Ishikawa (cell line): ENCODE measurements at regions not wholly inside any gene's neighbourhood (a gene's known extent, or its start where the extent isn't known, plus 50 kb on each side); places are given as distances from the start of the nearest gene placed in this dataset.

ENCODE experiments used
- CEBPB ChIP-seq: IDR thresholded peaks from 2 replicates; pipeline ENCODE4 v1.6.1; 2012
- CREB1 ChIP-seq: IDR thresholded peaks from 2 replicates; pipeline ENCODE4 v1.6.1; 2012; ENCODE audit warnings: low read depth
- EGR1 ChIP-seq: IDR thresholded peaks from 2 replicates; pipeline ENCODE4 v1.6.1; 2012
- EP300 ChIP-seq: IDR thresholded peaks from 2 replicates; pipeline ENCODE4 v1.6.1; 2012; ENCODE audit warnings: borderline replicate concordance
- FOXM1 ChIP-seq: IDR thresholded peaks from 2 replicates; pipeline ENCODE4 v1.6.1; 2012; ENCODE audit warnings: low read depth, borderline replicate concordance
- NFIC ChIP-seq: IDR thresholded peaks from 2 replicates; pipeline ENCODE4 v1.6.1; 2012
- RAD21 ChIP-seq: IDR thresholded peaks from 2 replicates; pipeline ENCODE4 v1.6.1; 2012; ENCODE audit warnings: low read depth
- TAF1 ChIP-seq: IDR thresholded peaks from 2 replicates; pipeline ENCODE4 v1.6.1; 2012; ENCODE audit warnings: low read depth, mild to moderate bottlenecking
- TCF12 ChIP-seq: IDR thresholded peaks from 2 replicates; pipeline ENCODE4 v1.6.1; 2012; ENCODE audit warnings: low read depth
- YY1 ChIP-seq: IDR thresholded peaks from 2 replicates; pipeline ENCODE4 v1.6.1; 2012; ENCODE audit warnings: low read depth
- TF ChIP-seq, protein P1 (sequence below): IDR thresholded peaks from 2 replicates; pipeline ENCODE4 v1.6.1; 2012

DNA sequence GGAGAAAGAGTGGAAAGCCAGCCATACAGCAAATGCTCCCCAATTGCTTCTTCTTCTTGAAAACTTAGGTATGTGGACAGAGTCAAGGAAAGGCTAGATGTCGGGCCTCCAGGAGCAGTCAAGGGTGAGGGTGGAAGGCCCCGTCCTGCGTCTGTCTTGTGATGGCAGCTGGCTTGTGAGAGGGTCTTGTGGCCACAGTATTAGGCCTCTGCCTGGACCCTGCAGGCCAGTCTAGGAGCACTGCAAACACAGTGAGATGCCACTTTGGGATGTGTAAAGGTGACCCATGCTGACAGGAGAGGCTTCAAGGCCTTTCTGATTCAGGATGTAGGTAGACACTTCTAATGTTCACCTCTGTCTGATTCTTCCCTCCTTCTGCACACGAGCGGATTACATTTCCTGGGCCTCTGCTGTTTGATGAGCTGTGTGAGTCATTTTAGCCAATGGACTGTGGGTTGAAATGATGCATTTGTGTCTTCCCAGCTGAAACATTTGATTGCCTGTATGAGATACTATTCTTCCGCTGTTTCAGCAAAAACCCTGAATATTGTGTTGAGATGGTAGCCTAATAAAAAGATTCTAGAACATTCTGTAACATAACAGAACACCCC, 135.4 kb downstream of the EMX2 start:
- TF ChIP-seq, protein P1, sequence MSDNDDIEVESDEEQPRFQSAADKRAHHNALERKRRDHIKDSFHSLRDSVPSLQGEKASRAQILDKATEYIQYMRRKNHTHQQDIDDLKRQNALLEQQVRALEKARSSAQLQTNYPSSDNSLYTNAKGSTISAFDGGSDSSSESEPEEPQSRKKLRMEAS = no peak
- TF ChIP-seq YY1 = no peak
- TF ChIP-seq EP300 = no peak
- TF ChIP-seq NFIC = no peak
- no peak for TF ChIP-seq TAF1
- TF ChIP-seq CEBPB = no peak
- TF ChIP-seq EGR1 = no peak
- no peak for TF ChIP-seq CREB1
- TF ChIP-seq TCF12 = no peak
- no peak for TF ChIP-seq RAD21
- TF ChIP-seq FOXM1 = no peak
